K562 (cell line): ENCODE measurements at regions not wholly inside any gene's neighbourhood (a gene's known extent, or its start where the extent isn't known, plus 50 kb on each side); places are given as distances from the start of the nearest gene placed in this dataset.

Experiments used
- ATAC-seq: fragments of 200-7000 bp; cut with Tn5 transposase; 3 replicates; pipeline ENCODE4 v1.9.1; 2020; ENCODE audit warnings: moderate library complexity
- BruUV-seq: library from RNA; stranded (reverse); fragments of 400-500 nt; replicated peaks from 2 replicates; lab custom pipeline; 2021; lab: Mats Ljungman, UMichigan
- CTCF ChIA-PET: fragments of 300-600 bp; formaldehyde crosslinking; extraction: SDS; loops from one replicate; lab custom pipeline; 2021; ENCODE audit warnings: low intra/inter-chr PET ratio; lab: Yijun Ruan, JAX
- POLR2A ChIA-PET: fragments of 300-600, 350-650 bp; sonication (Branson Sonifier 250); formaldehyde crosslinking; extraction: SDS; loops from one replicate; lab custom pipeline; 2021; ENCODE audit warnings: antibody characterized with exemption, inconsistent platforms; lab: Yijun Ruan, JAX
- DNase-seq, 4 experiments: peaks; one replicate each; pipeline versions ENCODE4 v3.0.0 to v3.0.0-alpha.2; 2011 to 2018; ENCODE audit warnings: low spot score in 3 of 4, mixed read lengths in 3 of 4; ENCODE audit errors: extremely low read depth in 1 of 4
- FAIRE-seq: peaks from 2 replicates; lab custom pipeline; 2011; peaks lifted over from hg19 to GRCh38; lab: Jason Lieb, UNC
- H2AFZ ChIP-seq: 2 replicates; pipeline ENCODE4 v1.6.0; 2011; ENCODE audit warnings: low read depth, low read length, control low read depth, inconsistent platforms
- H3K27ac ChIP-seq: fragments of 200-600 bp; 3 replicates; pipeline ENCODE4 v1.8.0; 2011; ENCODE audit warnings: low read depth, mild to moderate bottlenecking, control low read depth, inconsistent platforms, low read length, moderate library complexity, mixed read lengths; ENCODE audit errors: extremely low read depth
- H3K27me3 ChIP-seq, 2 experiments: fragments of 300-600 bp in 1 of 2; 2 replicates in 1 of 2; 3 replicates in 1 of 2; pipeline versions ENCODE4 v1.6.0 to v1.8.0; 2011; ENCODE audit warnings: inconsistent platforms in 2 of 2, low read length in 2 of 2, mild to moderate bottlenecking in 1 of 2, mixed read lengths in 1 of 2, moderate library complexity in 1 of 2; ENCODE audit not compliant: control insufficient read depth in 2 of 2, insufficient read depth in 2 of 2
- H3K36me3 ChIP-seq: fragments of 300-600 bp; 3 replicates; pipeline ENCODE4 v1.8.0; 2011; ENCODE audit warnings: mild to moderate bottlenecking, low read length, inconsistent platforms; ENCODE audit not compliant: control insufficient read depth, insufficient read depth
- H3K4me1 ChIP-seq, 2 experiments: fragments of 200-600 bp in 1 of 2; replicated peaks in 1 of 2; 2 replicates in 1 of 2; 3 replicates in 1 of 2; pipeline versions ENCODE4 v1.5.1 to v1.8.0; 2011; ENCODE audit warnings: inconsistent platforms in 2 of 2, low read length in 2 of 2, mild to moderate bottlenecking in 1 of 2, mixed read lengths in 1 of 2, moderate library complexity in 1 of 2; ENCODE audit not compliant: control insufficient read depth in 2 of 2, insufficient read depth in 2 of 2
- H3K4me2 ChIP-seq: 2 replicates; pipeline ENCODE4 v1.6.1; 2011; ENCODE audit warnings: low read length, control low read depth, inconsistent platforms, mixed read lengths; ENCODE audit not compliant: insufficient read depth
- H3K4me3 ChIP-seq: fragments of 200-600 bp; sonication (generic), shearing (Covaris generic); 2 replicates; pipeline ENCODE4 v1.5.1; 2016; ENCODE audit warnings: control low read depth, inconsistent platforms
- H3K79me2 ChIP-seq: fragments of 200-600 bp; 3 replicates; pipeline ENCODE4 v1.8.0; 2011; ENCODE audit warnings: low read length, inconsistent platforms; ENCODE audit not compliant: control insufficient read depth, insufficient read depth
- H3K9ac ChIP-seq, 2 experiments: 2 replicates each; pipeline versions ENCODE4 v1.6.0 to v1.6.1; 2011; ENCODE audit warnings: low read depth in 2 of 2, low read length in 2 of 2, control low read depth in 1 of 2, inconsistent platforms in 1 of 2, mild to moderate bottlenecking in 1 of 2, mixed read lengths in 1 of 2; ENCODE audit not compliant: insufficient read depth in 1 of 2
- H3K9me1 ChIP-seq: one replicate; pipeline ENCODE4 v1.6.0; 2011; ENCODE audit warnings: inconsistent platforms, mild to moderate bottlenecking, low read length, moderate library complexity; ENCODE audit not compliant: control insufficient read depth, insufficient read depth
- H3K9me3 ChIP-seq: replicated peaks from 2 replicates; pipeline ENCODE4 v1.5.1; 2011; ENCODE audit warnings: low read depth, low read length, inconsistent platforms; ENCODE audit not compliant: control insufficient read depth, insufficient read depth
- H4K20me1 ChIP-seq: replicated peaks from 2 replicates; pipeline ENCODE4 v1.6.1; 2011; ENCODE audit warnings: low read length, inconsistent platforms, mixed read lengths; ENCODE audit not compliant: control insufficient read depth, insufficient read depth
- ASH1L ChIP-seq: fragments of 450-650 bp; IDR thresholded peaks from 2 replicates; pipeline ENCODE4 v1.6.1; 2018; ENCODE audit warnings: borderline replicate concordance, mild to moderate bottlenecking, low read depth; ENCODE audit not compliant: partially characterized antibody
- KLF13 ChIP-seq: fragments of 450-650 bp; IDR thresholded peaks from 2 replicates; pipeline ENCODE4 v1.6.1; 2016; ENCODE audit warnings: missing genetic modification characterization, low read depth, mild to moderate bottlenecking, missing compliant biosample characterization, moderate library complexity, borderline replicate concordance
- MCM3 ChIP-seq: fragments of 450-650 bp; IDR thresholded peaks from 2 replicates; pipeline ENCODE4 v1.6.1; 2016
- RBM14 ChIP-seq: fragments of 200-400 bp; formaldehyde crosslinking; IDR thresholded peaks from 2 replicates; pipeline ENCODE4 v1.6.1; 2018; ENCODE audit warnings: low read depth, mild to moderate bottlenecking, low read length, moderate library complexity, borderline replicate concordance; ENCODE audit not compliant: insufficient read depth
- RBM15 ChIP-seq: fragments of 200-400 bp; formaldehyde crosslinking; IDR thresholded peaks from 2 replicates; pipeline ENCODE4 v1.6.1; 2018; ENCODE audit warnings: mild to moderate bottlenecking, low read length, moderate library complexity; ENCODE audit not compliant: insufficient read depth
- SUPT5H ChIP-seq: fragments of 450-650 bp; IDR thresholded peaks from 2 replicates; pipeline ENCODE4 v1.6.1; 2016
- ZBTB26 ChIP-seq: fragments of 450-650 bp; formaldehyde crosslinking; IDR thresholded peaks from 2 replicates; pipeline ENCODE4 v1.4.0; 2022; ENCODE audit warnings: missing genetic modification characterization
- ZFX ChIP-seq: sonication (generic); formaldehyde crosslinking; IDR thresholded peaks from 2 replicates; pipeline ENCODE4 v1.8.0; 2022; ENCODE audit warnings: mild to moderate bottlenecking, missing genetic modification reagents, moderate library complexity
- ZNF668 ChIP-seq: fragments of 250-450 bp; sonication (Bioruptor Pico); IDR thresholded peaks from 2 replicates; pipeline ENCODE4 v1.8.0; 2022; ENCODE audit warnings: mild to moderate bottlenecking, inconsistent platforms
- ZZZ3 ChIP-seq: fragments of 450-650 bp; IDR thresholded peaks from 2 replicates; pipeline ENCODE4 v1.6.1; 2016; ENCODE audit warnings: antibody characterized with exemption, mild to moderate bottlenecking, moderate library complexity
- WGBS: fragments of 100-300 bp; shearing (Covaris generic); methylation state at CpG from one replicate; pipeline ENCODE4 v1.1.6; 2016; ENCODE audit warnings: low coverage, mixed read lengths; ENCODE audit not compliant: insufficient coverage; ENCODE audit errors: missing lambda C conversion rate; 5-methylcytosine and 5-hydroxymethylcytosine counted together
- in situ Hi-C: fragments of 300-500 bp; cut with MboI; formaldehyde crosslinking; loops from 4 replicates; pipeline ENCODE4 v1.15.0; 2018; ENCODE audit warnings: inconsistent platforms, mixed read lengths
- intact Hi-C: fragments of 100-400 bp; cut with micrococcal nuclease; formaldehyde crosslinking; loops from 2 replicates; pipeline ENCODE4 v1.14.2; 2022
- TF ChIP-seq, protein P1 (sequence below): sonication (generic); formaldehyde crosslinking; IDR thresholded peaks from 2 replicates; pipeline ENCODE4 v1.8.1; 2023; ENCODE audit warnings: mild to moderate bottlenecking, missing genetic modification reagents, moderate library complexity
- TF ChIP-seq, protein P2 (sequence below): fragments of 250-450 bp; sonication (Bioruptor Pico); IDR thresholded peaks from 2 replicates; pipeline ENCODE4 v1.8.0; 2022; ENCODE audit warnings: moderate library complexity, mild to moderate bottlenecking, inconsistent platforms

DNA sequence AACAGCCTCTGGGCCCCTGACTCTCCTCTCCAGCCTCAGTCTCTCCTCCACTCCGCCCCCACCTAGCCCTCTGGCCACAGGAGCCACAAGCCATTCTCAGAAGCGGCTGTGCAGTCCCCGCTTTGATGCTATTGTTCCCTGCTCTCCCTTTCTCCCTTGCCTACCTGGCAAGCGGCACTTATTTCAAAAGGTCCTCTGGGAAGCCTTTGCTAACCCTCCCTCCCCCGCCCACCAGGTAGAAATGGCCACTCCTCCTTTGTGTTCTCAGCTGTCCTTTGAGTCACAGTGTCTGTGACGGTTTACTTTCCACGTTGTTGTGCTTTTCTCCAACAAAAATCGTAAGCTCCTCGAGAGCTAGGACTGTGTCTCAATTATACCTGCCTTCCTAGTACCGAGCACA is 338.4 kb upstream of the PROX1 start:
- FAIRE-seq (no peak), ATAC-seq (no peak; the same call in 2 of the 3 replicates), DNase-seq (peak in 1 of 4 experiments; percentile 2)
- POLR2A ChIA-PET, result no interaction called here
- no peaks in the 10 kb centered on the region for H4K20me1 ChIP-seq
- no peak for TF ChIP-seq RBM14
- TF ChIP-seq ASH1L, result no peak
- no peak for TF ChIP-seq ZFX (CRISPR knock-in tag)
- no peak for TF ChIP-seq MCM3
- TF ChIP-seq ZBTB26 (CRISPR knock-in tag), result no peak
- TF ChIP-seq, protein P1, sequence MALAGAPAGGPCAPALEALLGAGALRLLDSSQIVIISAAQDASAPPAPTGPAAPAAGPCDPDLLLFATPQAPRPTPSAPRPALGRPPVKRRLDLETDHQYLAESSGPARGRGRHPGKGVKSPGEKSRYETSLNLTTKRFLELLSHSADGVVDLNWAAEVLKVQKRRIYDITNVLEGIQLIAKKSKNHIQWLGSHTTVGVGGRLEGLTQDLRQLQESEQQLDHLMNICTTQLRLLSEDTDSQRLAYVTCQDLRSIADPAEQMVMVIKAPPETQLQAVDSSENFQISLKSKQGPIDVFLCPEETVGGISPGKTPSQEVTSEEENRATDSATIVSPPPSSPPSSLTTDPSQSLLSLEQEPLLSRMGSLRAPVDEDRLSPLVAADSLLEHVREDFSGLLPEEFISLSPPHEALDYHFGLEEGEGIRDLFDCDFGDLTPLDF (CRISPR knock-in tag), result no peak
- no peak for TF ChIP-seq RBM15
- no peak for TF ChIP-seq ZZZ3
- TF ChIP-seq, protein P2, sequence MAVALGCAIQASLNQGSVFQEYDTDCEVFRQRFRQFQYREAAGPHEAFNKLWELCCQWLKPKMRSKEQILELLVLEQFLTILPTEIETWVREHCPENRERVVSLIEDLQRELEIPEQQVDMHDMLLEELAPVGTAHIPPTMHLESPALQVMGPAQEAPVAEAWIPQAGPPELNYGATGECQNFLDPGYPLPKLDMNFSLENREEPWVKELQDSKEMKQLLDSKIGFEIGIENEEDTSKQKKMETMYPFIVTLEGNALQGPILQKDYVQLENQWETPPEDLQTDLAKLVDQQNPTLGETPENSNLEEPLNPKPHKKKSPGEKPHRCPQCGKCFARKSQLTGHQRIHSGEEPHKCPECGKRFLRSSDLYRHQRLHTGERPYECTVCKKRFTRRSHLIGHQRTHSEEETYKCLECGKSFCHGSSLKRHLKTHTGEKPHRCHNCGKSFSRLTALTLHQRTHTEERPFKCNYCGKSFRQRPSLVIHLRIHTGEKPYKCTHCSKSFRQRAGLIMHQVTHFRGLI (CRISPR knock-in tag), result no peak
- no peak for TF ChIP-seq KLF13 (tag)
- TF ChIP-seq SUPT5H, result no peak
- TF ChIP-seq ZNF668 (CRISPR knock-in tag), result no peak
- no peaks in the 10 kb centered on the region for H3K9me1 ChIP-seq
- CTCF ChIA-PET, result no interaction called here
- H3K4me2 ChIP-seq, result no peak overlapping the region
- BruUV-seq, result no TSS peak
- peaks cover 0 to 13% of the 10 kb centered on the region in 2 experiments; a peak in 2 of 5 replicates for H3K27me3 ChIP-seq
- no peak overlapping the region for H2AFZ ChIP-seq
- no peaks in the 10 kb centered on the region for H3K9me3 ChIP-seq
- H3K36me3 ChIP-seq, result no peaks in the 10 kb centered on the region
- intact Hi-C loops (no loop called here), in situ Hi-C loops (no loop called here)
- no peak overlapping the region for H3K9ac ChIP-seq
- no peaks in the 10 kb centered on the region for H3K4me1 ChIP-seq
- no peak overlapping the region for H3K4me3 ChIP-seq
- no peak overlapping the region for H3K27ac ChIP-seq
- 0% methylated on average over 10 of the region's 10 CpGs for WGBS
- H3K79me2 ChIP-seq, result no peaks in the 10 kb centered on the region
